NCI-H2107 treated with DMSO at 0.1 percent for 48 hours (cell line): ENCODE measurements at regions not wholly inside any gene's neighbourhood (a gene's known extent, or its start where the extent isn't known, plus 50 kb on each side); places are given as distances from the start of the nearest gene placed in this dataset.

Source experiments
- DNase-seq: peaks from one replicate; lab custom pipeline; 2025; ENCODE audit not compliant: unreplicated experiment; lab: John Stamatoyannopoulos, UW

GRCh38 chr11:127574478-127574877 is 573.9 kb upstream of the KIRREL3 start:
- no peak for DNase-seq

GRCh38 chr11:127568891-127569290 is 568.3 kb upstream of the KIRREL3 start:
- DNase-seq: no peak

- no peak for DNase-seq
These were observed 566.8 kb upstream of the KIRREL3 start for GRCh38 chr11:127567237-127567932.

GRCh38 chr11:127564810-127565209 is 564.2 kb upstream of the KIRREL3 start:
- no peak for DNase-seq

GRCh38 chr11:127559978-127560377 is 559.4 kb upstream of the KIRREL3 start:
- DNase-seq: no peak

- DNase-seq: no peak
These were observed 551.9 kb upstream of the KIRREL3 start for GRCh38 chr11:127552446-127552845.

GRCh38 chr11:127531167-127531566 is 530.6 kb upstream of the KIRREL3 start:
- no peak for DNase-seq

- DNase-seq: no peak
These were observed 527.7 kb upstream of the KIRREL3 start for GRCh38 chr11:127528297-127528696.

- no peak for DNase-seq
These were observed 524.0 kb upstream of the KIRREL3 start for GRCh38 chr11:127524618-127525017.

- DNase-seq: no peak
These were observed 520.8 kb upstream of the KIRREL3 start for GRCh38 chr11:127521413-127521812.

- DNase-seq: no peak
These were observed 507.3 kb upstream of the KIRREL3 start for GRCh38 chr11:127507851-127508250.

GRCh38 chr11:127506647-127507046 is 506.1 kb upstream of the KIRREL3 start:
- no peak for DNase-seq

- DNase-seq: no peak
These were observed 505.6 kb upstream of the KIRREL3 start for GRCh38 chr11:127506126-127506525.

- DNase-seq: no peak
These were observed 495.6 kb upstream of the KIRREL3 start for GRCh38 chr11:127496165-127496564.

- DNase-seq: no peak
These were observed 492.9 kb upstream of the KIRREL3 start for GRCh38 chr11:127493330-127494022.

GRCh38 chr11:127492029-127492428 is 491.5 kb upstream of the KIRREL3 start:
- DNase-seq: no peak

GRCh38 chr11:127491589-127491988 is 491.0 kb upstream of the KIRREL3 start:
- DNase-seq: no peak

- DNase-seq: no peak
These were observed 490.3 kb upstream of the KIRREL3 start for GRCh38 chr11:127490896-127491295.

GRCh38 chr11:127485541-127485940 is 485.0 kb upstream of the KIRREL3 start:
- DNase-seq: no peak

- no peak for DNase-seq
These were observed 480.8 kb upstream of the KIRREL3 start for GRCh38 chr11:127481391-127481790.

GRCh38 chr11:127478826-127479225 is 478.3 kb upstream of the KIRREL3 start:
- no peak for DNase-seq

- DNase-seq: no peak
These were observed 474.2 kb upstream of the KIRREL3 start for GRCh38 chr11:127474766-127475165.

- no peak for DNase-seq
These were observed 471.9 kb upstream of the KIRREL3 start for GRCh38 chr11:127472505-127472904.
